GM06990 (cell line): ENCODE measurements at regions not wholly inside any gene's neighbourhood (a gene's known extent, or its start where the extent isn't known, plus 50 kb on each side); places are given as distances from the start of the nearest gene placed in this dataset.
"Not testable (repeated sequence)": the region's sequence is repeated elsewhere in the genome, so short reads cannot be mapped to it uniquely, and the experiment has no call there.

Experiments used
- DNase-seq: peaks from one replicate; pipeline ENCODE4 v3.0.0-alpha.2; 2011; ENCODE audit not compliant: insufficient read length; ENCODE audit errors: extremely low read depth
- H3K27me3 ChIP-seq: replicated peaks from 2 replicates; pipeline ENCODE4 v1.6.0; 2011; ENCODE audit warnings: low read length; ENCODE audit not compliant: control insufficient read depth, insufficient read depth
- H3K36me3 ChIP-seq: 2 replicates; pipeline ENCODE4 v1.5.1; 2011; ENCODE audit warnings: low read length; ENCODE audit not compliant: control insufficient read depth, insufficient read depth
- H3K4me3 ChIP-seq: replicated peaks from 2 replicates; pipeline ENCODE4 v1.5.1; 2011; ENCODE audit warnings: low read depth, mild to moderate bottlenecking, control low read depth, low read length
- TF ChIP-seq, protein P1 (sequence below): IDR thresholded peaks from 2 replicates; pipeline ENCODE4 v1.5.1; 2011; ENCODE audit warnings: low read length, control low read depth, mild to moderate bottlenecking, inconsistent platforms; ENCODE audit not compliant: insufficient read depth, poor library complexity, severe bottlenecking

GRCh38 chr4:60905162-60905561 is 295.0 kb upstream of the ADGRL3 start:
- DNase-seq, result no peak
- H3K4me3 ChIP-seq, result no peak overlapping the region
- no peaks in the 10 kb centered on the region for H3K27me3 ChIP-seq
- H3K36me3 ChIP-seq, result no peaks in the 10 kb centered on the region
- TF ChIP-seq, protein P1, sequence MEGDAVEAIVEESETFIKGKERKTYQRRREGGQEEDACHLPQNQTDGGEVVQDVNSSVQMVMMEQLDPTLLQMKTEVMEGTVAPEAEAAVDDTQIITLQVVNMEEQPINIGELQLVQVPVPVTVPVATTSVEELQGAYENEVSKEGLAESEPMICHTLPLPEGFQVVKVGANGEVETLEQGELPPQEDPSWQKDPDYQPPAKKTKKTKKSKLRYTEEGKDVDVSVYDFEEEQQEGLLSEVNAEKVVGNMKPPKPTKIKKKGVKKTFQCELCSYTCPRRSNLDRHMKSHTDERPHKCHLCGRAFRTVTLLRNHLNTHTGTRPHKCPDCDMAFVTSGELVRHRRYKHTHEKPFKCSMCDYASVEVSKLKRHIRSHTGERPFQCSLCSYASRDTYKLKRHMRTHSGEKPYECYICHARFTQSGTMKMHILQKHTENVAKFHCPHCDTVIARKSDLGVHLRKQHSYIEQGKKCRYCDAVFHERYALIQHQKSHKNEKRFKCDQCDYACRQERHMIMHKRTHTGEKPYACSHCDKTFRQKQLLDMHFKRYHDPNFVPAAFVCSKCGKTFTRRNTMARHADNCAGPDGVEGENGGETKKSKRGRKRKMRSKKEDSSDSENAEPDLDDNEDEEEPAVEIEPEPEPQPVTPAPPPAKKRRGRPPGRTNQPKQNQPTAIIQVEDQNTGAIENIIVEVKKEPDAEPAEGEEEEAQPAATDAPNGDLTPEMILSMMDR, result no peak

GRCh38 chr4:60911127-60911526 is 289.0 kb upstream of the ADGRL3 start:
- H3K27me3 ChIP-seq, result no peaks in the 10 kb centered on the region
- no peak for DNase-seq
- TF ChIP-seq, protein P1, result no peak
- H3K4me3 ChIP-seq, result no peak overlapping the region
- H3K36me3 ChIP-seq, result no peaks in the 10 kb centered on the region

DNA sequence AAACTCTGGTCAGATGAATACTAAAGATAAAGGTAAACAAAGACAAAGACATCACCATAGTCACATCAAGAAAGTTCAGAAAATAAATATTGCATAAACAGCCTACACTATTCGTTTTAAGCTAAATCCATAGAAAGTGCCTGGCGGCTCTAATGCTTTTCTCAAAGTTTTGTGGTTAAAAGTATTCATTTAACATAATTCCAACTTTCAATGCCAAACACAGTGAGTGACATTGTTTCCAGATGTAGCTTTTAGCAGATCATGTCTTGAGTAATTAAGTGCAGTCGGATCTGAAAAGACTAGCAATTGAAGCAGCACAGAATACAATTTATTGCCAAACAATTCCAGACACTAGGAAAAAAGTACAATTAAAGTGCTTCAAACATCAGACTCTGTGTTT is 287.1 kb upstream of the ADGRL3 start:
- no peak for DNase-seq
- no peaks in the 10 kb centered on the region for H3K27me3 ChIP-seq
- TF ChIP-seq, protein P1, result no peak

GRCh38 chr4:60913671-60914070 is 286.5 kb upstream of the ADGRL3 start:
- Histone ChIP-seq H3K4me3 (no peak overlapping the region), H3K36me3 (no peaks in the 10 kb centered on the region), H3K27me3 (no peaks in the 10 kb centered on the region)
- TF ChIP-seq, protein P1, result no peak
- DNase-seq, result no peak

More for the DNA sequence above, 287.1 kb upstream of the ADGRL3 start:
- no peak overlapping the region for H3K4me3 ChIP-seq
- H3K36me3 ChIP-seq, result no peaks in the 10 kb centered on the region

- not testable (repeated sequence) for DNase-seq, H3K27me3 ChIP-seq, H3K36me3 ChIP-seq, H3K4me3 ChIP-seq
Observed at GRCh38 chr4:60921735-60922134, 278.4 kb upstream of the ADGRL3 start.

DNA sequence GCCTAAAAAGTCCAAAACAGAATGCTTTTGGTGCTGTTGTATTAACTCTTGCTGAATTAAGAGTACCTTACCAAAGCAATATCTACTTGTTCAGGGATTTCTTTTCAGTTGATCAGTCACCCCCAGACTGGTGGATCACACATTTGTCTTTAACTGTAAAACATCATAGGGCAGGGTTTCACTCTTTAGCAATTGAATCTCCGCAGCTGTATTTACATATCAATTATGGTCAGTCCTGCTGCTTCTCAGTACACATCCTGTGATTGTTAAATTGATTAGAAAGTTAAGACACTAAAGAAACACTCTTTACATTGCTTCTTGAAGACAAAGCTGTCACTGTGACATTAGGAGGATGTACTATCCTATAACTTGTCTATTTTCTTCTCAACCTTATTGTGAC is 277.1 kb upstream of the ADGRL3 start:
- no peak overlapping the region for H3K4me3 ChIP-seq
- TF ChIP-seq, protein P1, result no peak
- DNase-seq, result no peak

More for the DNA sequence above, 277.1 kb upstream of the ADGRL3 start:
- Histone ChIP-seq H3K27me3 (no peaks in the 10 kb centered on the region), H3K36me3 (no peaks in the 10 kb centered on the region)
